Endothelial cell of umbilical vein (primary cell): ENCODE measurements at regions not wholly inside any gene's neighbourhood (a gene's known extent, or its start where the extent isn't known, plus 50 kb on each side); places are given as distances from the start of the nearest gene placed in this dataset.
A peak's percentile ranks its signal among the peaks of the same experiment; 100 is the strongest.

ENCODE experiments used
- BruUV-seq: library from RNA; stranded (reverse); fragments of 400-500 nt; replicated peaks from 2 replicates; lab custom pipeline; 2021; lab: Mats Ljungman, UMichigan
- CTCF ChIA-PET: fragments of 300-600, 350-600 bp; sonication (Branson Sonifier 250); formaldehyde crosslinking; loops from one replicate; lab custom pipeline; 2021; ENCODE audit warnings: antibody characterized with exemption, inconsistent platforms; lab: Charles Lee
- POLR2A ChIA-PET: fragments of 300-600, 350-600 bp; sonication (Branson Sonifier 250); formaldehyde crosslinking; loops from one replicate; lab custom pipeline; 2021; ENCODE audit warnings: antibody characterized with exemption, inconsistent platforms; lab: Charles Lee
- DNase-seq: peaks from one replicate; pipeline ENCODE4 v3.0.0-alpha.2; 2011; ENCODE audit warnings: low read depth, low spot score
- FAIRE-seq: peaks from 2 replicates; lab custom pipeline; 2011; peaks lifted over from hg19 to GRCh38; lab: Jason Lieb, UNC
- H2AFZ ChIP-seq: 2 replicates; pipeline ENCODE4 v1.6.0; 2012; ENCODE audit warnings: low read depth, low read length, control low read depth, inconsistent platforms
- H3K27ac ChIP-seq: 2 replicates; pipeline ENCODE4 v1.5.1; 2011; ENCODE audit warnings: low read depth, mild to moderate bottlenecking, control low read depth, low read length, moderate library complexity; ENCODE audit not compliant: insufficient read depth
- H3K27me3 ChIP-seq, 2 experiments: 2 replicates each; pipeline versions ENCODE4 v1.6.0 to v1.6.1; 2011; ENCODE audit warnings: low read length in 2 of 2, mixed read lengths in 1 of 2; ENCODE audit not compliant: control insufficient read depth in 2 of 2, insufficient read depth in 2 of 2
- H3K36me3 ChIP-seq, 2 experiments: 2 replicates in 1 of 2; 3 replicates in 1 of 2; pipeline ENCODE4 v1.5.1; 2011; ENCODE audit warnings: low read length in 2 of 2, mild to moderate bottlenecking in 1 of 2, moderate library complexity in 1 of 2; ENCODE audit not compliant: control insufficient read depth in 2 of 2, insufficient read depth in 2 of 2; ENCODE audit errors: extremely low read depth in 1 of 2
- H3K4me1 ChIP-seq: 3 replicates; pipeline ENCODE4 v1.5.1; 2011; ENCODE audit warnings: mild to moderate bottlenecking, low read length; ENCODE audit not compliant: control insufficient read depth, insufficient read depth; ENCODE audit errors: extremely low read depth
- H3K4me2 ChIP-seq: 2 replicates; pipeline ENCODE4 v1.6.1; 2011; ENCODE audit warnings: low read length, control low read depth, mixed read lengths; ENCODE audit not compliant: insufficient read depth
- H3K4me3 ChIP-seq, 3 experiments: fragments of 200-600 bp in 1 of 3; sonication (generic), shearing (Covaris generic) in 1 of 3; replicated peaks in 1 of 3; 2 replicates each; pipeline ENCODE4 v1.5.1; 2011 to 2016; ENCODE audit warnings: control low read depth in 3 of 3, low read length in 3 of 3, mild to moderate bottlenecking in 2 of 3, inconsistent platforms in 1 of 3, low read depth in 1 of 3, moderate library complexity in 1 of 3; ENCODE audit not compliant: insufficient read depth in 1 of 3
- H3K79me2 ChIP-seq: 2 replicates; pipeline ENCODE4 v1.6.0; 2012; ENCODE audit warnings: low read length, inconsistent platforms; ENCODE audit not compliant: control insufficient read depth, insufficient read depth
- H3K9ac ChIP-seq: replicated peaks from 2 replicates; pipeline ENCODE3; 2011; ENCODE audit warnings: low read length, control low read depth; ENCODE audit not compliant: insufficient read depth; ENCODE audit errors: extremely low read depth
- H3K9me1 ChIP-seq: replicated peaks from 3 replicates; pipeline ENCODE4 v1.6.0; 2011; ENCODE audit warnings: mild to moderate bottlenecking, low read length; ENCODE audit not compliant: control insufficient read depth, insufficient read depth; ENCODE audit errors: extremely low read depth
- H3K9me3 ChIP-seq: replicated peaks from 2 replicates; pipeline ENCODE4 v1.5.1; 2012; ENCODE audit warnings: low read length, inconsistent platforms; ENCODE audit not compliant: control insufficient read depth, insufficient read depth
- H4K20me1 ChIP-seq: replicated peaks from 2 replicates; pipeline ENCODE3; 2011; ENCODE audit warnings: mild to moderate bottlenecking, low read length; ENCODE audit not compliant: control insufficient read depth, insufficient read depth; ENCODE audit errors: extremely low read depth
- CTCF ChIP-seq, 2 donors: IDR thresholded peaks; 1 replicate in 1 of 2; 2 replicates in 1 of 2; pipeline ENCODE4 v1.5.1; 2011; ENCODE audit warnings: low read length in 2 of 2, mild to moderate bottlenecking in 2 of 2, moderate library complexity in 2 of 2, control low read depth in 1 of 2, inconsistent platforms in 1 of 2, low read depth in 1 of 2; ENCODE audit not compliant: insufficient read depth in 1 of 2; ENCODE audit errors: extremely low read depth in 1 of 2
- EZH2 ChIP-seq: IDR thresholded peaks from 2 replicates; pipeline ENCODE4 v1.6.1; 2012; ENCODE audit warnings: borderline replicate concordance, low read depth, mild to moderate bottlenecking, moderate library complexity, low read length, inconsistent platforms; ENCODE audit not compliant: severe bottlenecking
- FOS ChIP-seq: IDR thresholded peaks from 2 replicates; pipeline ENCODE4 v1.6.1; 2011; ENCODE audit warnings: mild to moderate bottlenecking, low read length, moderate library complexity, borderline replicate concordance; ENCODE audit not compliant: insufficient read depth
- GATA2 ChIP-seq: IDR thresholded peaks from 2 replicates; pipeline ENCODE4 v1.7.0; 2011; ENCODE audit warnings: low read depth, mild to moderate bottlenecking, moderate library complexity, mixed read lengths, low read length; ENCODE audit not compliant: insufficient read length, insufficient read depth
- JUN ChIP-seq: IDR thresholded peaks from 2 replicates; pipeline ENCODE4 v1.6.1; 2011; ENCODE audit warnings: borderline replicate concordance, low read depth; ENCODE audit not compliant: insufficient read length, insufficient read depth
- MAX ChIP-seq: IDR thresholded peaks from 2 replicates; pipeline ENCODE4 v1.6.1; 2011; ENCODE audit not compliant: insufficient read depth, insufficient read length
- MYC ChIP-seq: IDR thresholded peaks from one replicate; pipeline ENCODE4 v1.6.1; 2011; ENCODE audit warnings: mild to moderate bottlenecking, low read depth, low read length
- POLR2A ChIP-seq: IDR thresholded peaks from 2 replicates; pipeline ENCODE4 v1.6.1; 2012; ENCODE audit warnings: low read depth, mild to moderate bottlenecking, control low read depth, low read length
- POLR2AphosphoS5 ChIP-seq: IDR thresholded peaks from 2 replicates; pipeline ENCODE4 v1.6.1; 2012; ENCODE audit warnings: low read depth, mild to moderate bottlenecking, control low read depth, low read length, moderate library complexity; ENCODE audit not compliant: insufficient read depth
- dilution Hi-C: fragments of 300-500 bp; cut with MboI; formaldehyde crosslinking; loops from one replicate; pipeline ENCODE4 v1.15.0; 2019; ENCODE audit warnings: low sequenced_read_pairs; ENCODE audit not compliant: extremely low pct_ligation_motif_present
- intact Hi-C: fragments of 100-400 bp; cut with micrococcal nuclease; formaldehyde crosslinking; loops from one replicate; pipeline ENCODE4 v1.10.0; 2022

GRCh38 chr1:97006044-97006661, 284.6 kb downstream of the PTBP2 start:
- H3K9me1 ChIP-seq: no peaks in the 10 kb centered on the region
- no peak overlapping the region for H3K4me2 ChIP-seq
- no peaks in the 10 kb centered on the region for H3K79me2 ChIP-seq
- H3K36me3 ChIP-seq: no peaks in the 10 kb centered on the region
- dilution Hi-C loops: no loop called here
- FAIRE-seq (no peak), DNase-seq (peak; percentile 73)
- H3K27me3 ChIP-seq: no peaks in the 10 kb centered on the region
- CTCF ChIA-PET: interaction anchor here (1.2 to 2.6 kb wide), 2 partner anchors 25 to 45 kb away, joined by 4 to 9 read pairs; no protein-coding TSS in a partner anchor
- TF ChIP-seq EZH2: no peak
- no peak for TF ChIP-seq MAX
- no peak for TF ChIP-seq CTCF (IDR thresholded peaks at IDR 0.05; ENCODE audit: extremely low read depth in 1 of 2, insufficient read depth in 1 of 2, low read depth in 1 of 2, low read length in 2 of 2)
- TF ChIP-seq JUN: no peak
- no peak for TF ChIP-seq POLR2A
- TF ChIP-seq GATA2: no peak
- no peak for TF ChIP-seq POLR2AphosphoS5
- TF ChIP-seq FOS: no peak
- TF ChIP-seq MYC: no peak
- H3K9me3 ChIP-seq: no peaks in the 10 kb centered on the region
- no peak overlapping the region for H3K9ac ChIP-seq
- H4K20me1 ChIP-seq: no peaks in the 10 kb centered on the region
- no peak overlapping the region for H3K4me3 ChIP-seq
- BruUV-seq: no TSS peak
- intact Hi-C loops: no loop called here
- no peak overlapping the region for H2AFZ ChIP-seq
- H3K4me1 ChIP-seq: no peaks in the 10 kb centered on the region
- POLR2A ChIA-PET: no interaction called here
- no peak overlapping the region for H3K27ac ChIP-seq
